ENCODE measurements at regions not wholly inside any gene's neighbourhood (a gene's known extent, or its start where the extent isn't known, plus 50 kb on each side); places are given as distances from the start of the nearest gene placed in this dataset.

DNA sequence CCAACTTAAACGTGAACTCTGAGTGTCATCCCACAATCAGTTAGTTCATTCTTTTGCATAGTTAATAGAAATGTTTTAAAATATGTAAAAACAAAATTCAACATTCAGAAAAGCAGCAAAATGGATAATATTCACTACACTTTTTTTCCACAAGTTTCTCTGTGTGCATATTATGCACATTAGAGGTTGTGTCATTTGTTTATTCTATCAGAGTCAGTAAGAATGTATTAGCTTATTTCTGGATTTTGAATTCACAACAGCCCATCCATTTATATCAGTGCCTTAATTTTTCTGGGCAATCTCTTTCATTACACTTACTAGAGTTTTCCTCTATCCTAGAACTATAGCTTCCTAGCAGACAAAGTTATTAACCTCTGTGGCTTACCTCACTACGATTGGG, 432.7 kb upstream of the SEMA3A start:
- TF ChIP-seq, protein P1, sequence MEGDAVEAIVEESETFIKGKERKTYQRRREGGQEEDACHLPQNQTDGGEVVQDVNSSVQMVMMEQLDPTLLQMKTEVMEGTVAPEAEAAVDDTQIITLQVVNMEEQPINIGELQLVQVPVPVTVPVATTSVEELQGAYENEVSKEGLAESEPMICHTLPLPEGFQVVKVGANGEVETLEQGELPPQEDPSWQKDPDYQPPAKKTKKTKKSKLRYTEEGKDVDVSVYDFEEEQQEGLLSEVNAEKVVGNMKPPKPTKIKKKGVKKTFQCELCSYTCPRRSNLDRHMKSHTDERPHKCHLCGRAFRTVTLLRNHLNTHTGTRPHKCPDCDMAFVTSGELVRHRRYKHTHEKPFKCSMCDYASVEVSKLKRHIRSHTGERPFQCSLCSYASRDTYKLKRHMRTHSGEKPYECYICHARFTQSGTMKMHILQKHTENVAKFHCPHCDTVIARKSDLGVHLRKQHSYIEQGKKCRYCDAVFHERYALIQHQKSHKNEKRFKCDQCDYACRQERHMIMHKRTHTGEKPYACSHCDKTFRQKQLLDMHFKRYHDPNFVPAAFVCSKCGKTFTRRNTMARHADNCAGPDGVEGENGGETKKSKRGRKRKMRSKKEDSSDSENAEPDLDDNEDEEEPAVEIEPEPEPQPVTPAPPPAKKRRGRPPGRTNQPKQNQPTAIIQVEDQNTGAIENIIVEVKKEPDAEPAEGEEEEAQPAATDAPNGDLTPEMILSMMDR (IDR thresholded peaks at IDR 0.05), result no peak
- no peak for TF ChIP-seq POLR2AphosphoS5 (IDR thresholded peaks at IDR 0.05)
